B cell (primary cell): ENCODE measurements at regions not wholly inside any gene's neighbourhood (a gene's known extent, or its start where the extent isn't known, plus 50 kb on each side); places are given as distances from the start of the nearest gene placed in this dataset.

Source experiments
- EZH2 ChIP-seq: IDR thresholded peaks from 2 replicates; pipeline ENCODE4 v1.6.1; 2012; ENCODE audit warnings: borderline replicate concordance, low read depth, mild to moderate bottlenecking, moderate library complexity, low read length; ENCODE audit not compliant: insufficient read depth, poor library complexity, severe bottlenecking
- TF ChIP-seq, protein P1 (sequence below): fragments of 200-600 bp; IDR thresholded peaks from one replicate; pipeline ENCODE4 v1.8.0; 2022; ENCODE audit warnings: antibody characterized with exemption, mild to moderate bottlenecking

DNA sequence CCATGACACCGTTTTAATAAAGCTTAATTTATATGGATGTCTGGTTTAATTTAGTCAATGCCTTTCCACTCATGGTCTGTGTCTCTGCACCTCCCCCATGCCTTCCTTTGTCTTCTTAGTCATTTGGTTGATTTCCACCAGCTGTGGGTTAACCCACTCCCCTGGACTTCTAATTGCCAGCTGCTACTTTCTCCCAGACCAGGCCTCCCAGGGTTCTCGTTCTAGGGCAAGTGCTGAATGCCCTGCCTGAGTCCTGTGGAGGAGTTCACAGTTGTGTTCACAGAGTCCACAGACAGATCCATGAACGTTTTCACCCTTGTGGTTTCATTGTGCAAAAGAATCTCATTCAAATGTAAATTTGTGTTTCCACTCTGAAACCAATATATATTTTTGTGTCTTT is 243.4 kb downstream of the NUF2 start:
- TF ChIP-seq, protein P1, sequence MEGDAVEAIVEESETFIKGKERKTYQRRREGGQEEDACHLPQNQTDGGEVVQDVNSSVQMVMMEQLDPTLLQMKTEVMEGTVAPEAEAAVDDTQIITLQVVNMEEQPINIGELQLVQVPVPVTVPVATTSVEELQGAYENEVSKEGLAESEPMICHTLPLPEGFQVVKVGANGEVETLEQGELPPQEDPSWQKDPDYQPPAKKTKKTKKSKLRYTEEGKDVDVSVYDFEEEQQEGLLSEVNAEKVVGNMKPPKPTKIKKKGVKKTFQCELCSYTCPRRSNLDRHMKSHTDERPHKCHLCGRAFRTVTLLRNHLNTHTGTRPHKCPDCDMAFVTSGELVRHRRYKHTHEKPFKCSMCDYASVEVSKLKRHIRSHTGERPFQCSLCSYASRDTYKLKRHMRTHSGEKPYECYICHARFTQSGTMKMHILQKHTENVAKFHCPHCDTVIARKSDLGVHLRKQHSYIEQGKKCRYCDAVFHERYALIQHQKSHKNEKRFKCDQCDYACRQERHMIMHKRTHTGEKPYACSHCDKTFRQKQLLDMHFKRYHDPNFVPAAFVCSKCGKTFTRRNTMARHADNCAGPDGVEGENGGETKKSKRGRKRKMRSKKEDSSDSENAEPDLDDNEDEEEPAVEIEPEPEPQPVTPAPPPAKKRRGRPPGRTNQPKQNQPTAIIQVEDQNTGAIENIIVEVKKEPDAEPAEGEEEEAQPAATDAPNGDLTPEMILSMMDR: no peak
- TF ChIP-seq EZH2: no peak
